ENCODE measurements at regions not wholly inside any gene's neighbourhood (a gene's known extent, or its start where the extent isn't known, plus 50 kb on each side); places are given as distances from the start of the nearest gene placed in this dataset.
"Not testable (repeated sequence)": the region's sequence is repeated elsewhere in the genome, so short reads cannot be mapped to it uniquely, and the experiment has no call there.

GRCh38 chr21:25485914-25486313, 121.4 kb downstream of the MRPL39 start:
- H3K4me2 ChIP-seq (ENCODE audit: low read length): no peak overlapping the region
- no peak for TF ChIP-seq POLR2AphosphoS5 (IDR thresholded peaks at IDR 0.05)
- TF ChIP-seq EP300 (conservative IDR thresholded peaks at IDR 0.05; ENCODE audit: poor library complexity, severe bottlenecking): no peak
- no peak for TF ChIP-seq REST (IDR thresholded peaks at IDR 0.05; ENCODE audit: borderline replicate concordance)
- TF ChIP-seq RAD21 (conservative IDR thresholded peaks at IDR 0.05): no peak
- TF ChIP-seq MXI1 (conservative IDR thresholded peaks at IDR 0.05; ENCODE audit: poor library complexity, severe bottlenecking): no peak
- TF ChIP-seq SMC3 (conservative IDR thresholded peaks at IDR 0.05; ENCODE audit: poor library complexity): no peak
- no peak for TF ChIP-seq EZH2 (IDR thresholded peaks at IDR 0.05; ENCODE audit: borderline replicate concordance, insufficient read depth, low read length, poor library complexity, severe bottlenecking)
- no peak for TF ChIP-seq TAF1 (IDR thresholded peaks at IDR 0.05; ENCODE audit: low read depth)
- TF ChIP-seq CTCF (IDR thresholded peaks at IDR 0.05; ENCODE audit: poor library complexity, severe bottlenecking): no peak
- no peaks in the 10 kb centered on the region for H4K20me1 ChIP-seq (ENCODE audit: insufficient read depth)
- H3K9me2 ChIP-seq (ENCODE audit: insufficient read depth, low read length): no peaks in the 10 kb centered on the region
- H3F3A ChIP-seq (ENCODE audit: insufficient read depth, low read length, poor library complexity, severe bottlenecking): no peaks in the 10 kb centered on the region
- no peak overlapping the region for H2AFZ ChIP-seq (ENCODE audit: low read depth, low read length)
- H3K9me3 ChIP-seq (ENCODE audit: low read length): peaks cover 1% of the 10 kb centered on the region
- no peak overlapping the region for H3K4me3 ChIP-seq (ENCODE audit: low read length)
- H3K79me2 ChIP-seq (replicated peaks; ENCODE audit: insufficient read depth, low read length): no peaks in the 10 kb centered on the region
- no peak overlapping the region for H3K27ac ChIP-seq (ENCODE audit: low read length)
- no peaks in the 10 kb centered on the region for H3K27me3 ChIP-seq (ENCODE audit: insufficient read depth, low read depth, low read length)
- H3K36me3 ChIP-seq (ENCODE audit: insufficient read depth, low read length): no peaks in the 10 kb centered on the region
- no peak overlapping the region for H3K9ac ChIP-seq (ENCODE audit: low read length)

- Histone ChIP-seq H3K79me2 (replicated peaks; ENCODE audit: insufficient read depth, low read length) (no peaks in the 10 kb centered on the region), H4K20me1 (ENCODE audit: insufficient read depth) (no peaks in the 10 kb centered on the region), H3K9me3 (ENCODE audit: low read length) (no peaks in the 10 kb centered on the region), H3F3A (ENCODE audit: insufficient read depth, low read length, poor library complexity, severe bottlenecking) (no peaks in the 10 kb centered on the region), H3K4me3 (ENCODE audit: low read length) (no peak overlapping the region), H3K4me2 (ENCODE audit: low read length) (no peak overlapping the region), H2AFZ (ENCODE audit: low read depth, low read length) (no peak overlapping the region), H3K36me3 (ENCODE audit: insufficient read depth, low read length) (no peaks in the 10 kb centered on the region), H3K27ac (ENCODE audit: low read length) (no peak overlapping the region), H3K9ac (ENCODE audit: low read length) (no peak overlapping the region), H3K9me2 (ENCODE audit: insufficient read depth, low read length) (no peaks in the 10 kb centered on the region), H3K27me3 (ENCODE audit: insufficient read depth, low read depth, low read length) (no peaks in the 10 kb centered on the region)
- TF ChIP-seq EZH2 (IDR thresholded peaks at IDR 0.05; ENCODE audit: borderline replicate concordance, insufficient read depth, low read length, poor library complexity, severe bottlenecking) (no peak), SMC3 (conservative IDR thresholded peaks at IDR 0.05; ENCODE audit: poor library complexity) (no peak), CTCF (IDR thresholded peaks at IDR 0.05; ENCODE audit: poor library complexity, severe bottlenecking) (no peak), RAD21 (conservative IDR thresholded peaks at IDR 0.05) (no peak), REST (IDR thresholded peaks at IDR 0.05; ENCODE audit: borderline replicate concordance) (no peak), EP300 (conservative IDR thresholded peaks at IDR 0.05; ENCODE audit: poor library complexity, severe bottlenecking) (no peak), MXI1 (conservative IDR thresholded peaks at IDR 0.05; ENCODE audit: poor library complexity, severe bottlenecking) (no peak), TAF1 (IDR thresholded peaks at IDR 0.05; ENCODE audit: low read depth) (no peak), POLR2AphosphoS5 (IDR thresholded peaks at IDR 0.05) (no peak)
Observed at GRCh38 chr21:25467896-25468295, 139.4 kb downstream of the MRPL39 start.

GRCh38 chr21:25467071-25467470, 140.2 kb downstream of the MRPL39 start:
- H3K9me2 ChIP-seq (ENCODE audit: insufficient read depth, low read length); H3F3A ChIP-seq (ENCODE audit: insufficient read depth, low read length, poor library complexity, severe bottlenecking); H3K36me3 ChIP-seq (ENCODE audit: insufficient read depth, low read length); H4K20me1 ChIP-seq (ENCODE audit: insufficient read depth); H3K79me2 ChIP-seq (replicated peaks; ENCODE audit: insufficient read depth, low read length); H3K27me3 ChIP-seq (ENCODE audit: insufficient read depth, low read depth, low read length); H3K4me2 ChIP-seq (ENCODE audit: low read length); H3K4me3 ChIP-seq (ENCODE audit: low read length); H3K27ac ChIP-seq (ENCODE audit: low read length); H3K9me3 ChIP-seq (ENCODE audit: low read length); H2AFZ ChIP-seq (ENCODE audit: low read depth, low read length); H3K9ac ChIP-seq (ENCODE audit: low read length): not testable (repeated sequence)

Data from neural cell (in vitro differentiated cells).